Liver (tissue), 3 donors: ENCODE measurements at regions not wholly inside any gene's neighbourhood (a gene's known extent, or its start where the extent isn't known, plus 50 kb on each side); places are given as distances from the start of the nearest gene placed in this dataset.

Experiments used
- GABPA ChIP-seq, 2 donors: IDR thresholded peaks in 1 of 2; conservative IDR thresholded peaks in 1 of 2; 2 replicates each; pipeline ENCODE4 v1.6.1; 2016; ENCODE audit warnings: antibody characterized with exemption in 2 of 2, mild to moderate bottlenecking in 1 of 2, moderate library complexity in 1 of 2
- HNF4A ChIP-seq, 2 donors: conservative IDR thresholded peaks; 2 replicates each; pipeline ENCODE4 v1.6.1; 2016; ENCODE audit warnings: antibody characterized with exemption in 2 of 2, mild to moderate bottlenecking in 2 of 2
- RAD21 ChIP-seq, 2 donors: IDR thresholded peaks; 2 replicates each; pipeline ENCODE4 v1.6.1; 2016; ENCODE audit warnings: antibody characterized with exemption in 2 of 2, mild to moderate bottlenecking in 2 of 2
- REST ChIP-seq: IDR thresholded peaks from 2 replicates; pipeline ENCODE4 v1.6.1; 2016; ENCODE audit warnings: antibody characterized with exemption, mild to moderate bottlenecking
- RXRA ChIP-seq, 2 donors: IDR thresholded peaks; 2 replicates each; pipeline ENCODE4 v1.6.1; 2017 to 2018; ENCODE audit warnings: antibody characterized with exemption in 2 of 2, mild to moderate bottlenecking in 1 of 2
- TAF1 ChIP-seq: conservative IDR thresholded peaks from 2 replicates; pipeline ENCODE4 v1.6.1; 2016; ENCODE audit warnings: antibody characterized with exemption, mild to moderate bottlenecking
- YY1 ChIP-seq: IDR thresholded peaks from 2 replicates; pipeline ENCODE4 v1.6.1; 2016; ENCODE audit warnings: antibody characterized with exemption, mild to moderate bottlenecking
- TF ChIP-seq, protein P1 (sequence below): fragments of 150-350 bp; IDR thresholded peaks from 2 replicates; pipeline ENCODE4 v1.5.1; 2017; ENCODE audit warnings: improper control_type of control experiment, low read depth, low read length; ENCODE audit not compliant: missing input control
- donor health status: healthy.
- donor health status: healthy.

DNA sequence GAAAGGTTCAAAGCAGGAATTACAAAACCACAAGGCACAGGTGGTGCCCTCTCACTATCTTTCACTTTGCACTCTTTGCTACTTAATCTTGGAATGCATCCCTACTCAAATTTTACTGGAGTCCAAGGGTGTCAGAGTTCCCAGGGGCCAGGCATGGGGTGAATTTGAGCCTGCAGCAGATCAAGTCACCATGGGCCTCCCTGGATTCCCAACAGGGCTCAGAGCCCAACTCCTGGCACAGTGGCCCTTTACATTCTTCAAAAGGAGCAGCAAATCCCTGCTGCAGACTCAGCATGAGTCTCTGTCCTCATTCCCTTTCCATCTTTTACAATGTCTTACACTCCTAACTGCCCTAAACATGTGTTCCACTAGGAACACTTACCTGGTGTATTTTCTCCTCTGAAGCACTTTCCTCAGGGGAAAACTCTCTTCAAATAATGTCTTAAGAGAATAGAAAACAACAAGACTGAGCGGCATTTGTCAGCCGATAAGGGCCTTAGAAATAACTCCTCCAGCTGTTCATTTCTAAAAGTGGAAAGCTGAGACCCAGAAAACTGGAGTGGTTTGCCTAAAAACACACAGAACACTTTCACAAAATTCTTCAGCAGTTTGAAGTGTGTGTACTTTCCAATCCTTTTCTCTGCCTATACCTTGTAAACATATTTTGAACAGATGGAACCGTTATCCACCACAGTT, 596.0 kb downstream of the INSC start:
- TF ChIP-seq, protein P1, sequence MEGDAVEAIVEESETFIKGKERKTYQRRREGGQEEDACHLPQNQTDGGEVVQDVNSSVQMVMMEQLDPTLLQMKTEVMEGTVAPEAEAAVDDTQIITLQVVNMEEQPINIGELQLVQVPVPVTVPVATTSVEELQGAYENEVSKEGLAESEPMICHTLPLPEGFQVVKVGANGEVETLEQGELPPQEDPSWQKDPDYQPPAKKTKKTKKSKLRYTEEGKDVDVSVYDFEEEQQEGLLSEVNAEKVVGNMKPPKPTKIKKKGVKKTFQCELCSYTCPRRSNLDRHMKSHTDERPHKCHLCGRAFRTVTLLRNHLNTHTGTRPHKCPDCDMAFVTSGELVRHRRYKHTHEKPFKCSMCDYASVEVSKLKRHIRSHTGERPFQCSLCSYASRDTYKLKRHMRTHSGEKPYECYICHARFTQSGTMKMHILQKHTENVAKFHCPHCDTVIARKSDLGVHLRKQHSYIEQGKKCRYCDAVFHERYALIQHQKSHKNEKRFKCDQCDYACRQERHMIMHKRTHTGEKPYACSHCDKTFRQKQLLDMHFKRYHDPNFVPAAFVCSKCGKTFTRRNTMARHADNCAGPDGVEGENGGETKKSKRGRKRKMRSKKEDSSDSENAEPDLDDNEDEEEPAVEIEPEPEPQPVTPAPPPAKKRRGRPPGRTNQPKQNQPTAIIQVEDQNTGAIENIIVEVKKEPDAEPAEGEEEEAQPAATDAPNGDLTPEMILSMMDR, result no peak
- TF ChIP-seq HNF4A (conservative IDR thresholded peaks at IDR 0.05) (no peak), TAF1 (no peak), GABPA (IDR thresholded peaks at IDR 0.05 in 1 of 2, conservative IDR thresholded peaks at IDR 0.05 in 1 of 2) (no peak), YY1 (no peak), REST (no peak), RAD21 (IDR thresholded peaks at IDR 0.05) (no peak), RXRA (IDR thresholded peaks at IDR 0.05) (no peak)
